GM10266 (cell line): ENCODE measurements at regions not wholly inside any gene's neighbourhood (a gene's known extent, or its start where the extent isn't known, plus 50 kb on each side); places are given as distances from the start of the nearest gene placed in this dataset.
"Not testable (repeated sequence)": the region's sequence is repeated elsewhere in the genome, so short reads cannot be mapped to it uniquely, and the experiment has no call there.

Experiments used
- DNase-seq: peaks from one replicate; pipeline ENCODE4 v3.0.0; 2012; ENCODE audit errors: extremely low spot score
- CTCF ChIP-seq: IDR thresholded peaks from 2 replicates; pipeline ENCODE4 v1.5.1; 2012; ENCODE audit warnings: mild to moderate bottlenecking, low read depth; ENCODE audit not compliant: control insufficient read depth, insufficient read depth; ENCODE audit errors: missing control alignments

GRCh38 chr6:65988006-65988405, 281.0 kb upstream of the EYS start:
- TF ChIP-seq CTCF = no peak
- DNase-seq = no peak

GRCh38 chr6:65984089-65984488, 277.1 kb upstream of the EYS start:
- DNase-seq = no peak

GRCh38 chr6:65979120-65979519, 272.1 kb upstream of the EYS start:
- no peak for TF ChIP-seq CTCF
- DNase-seq = no peak

More at GRCh38 chr6:65984089-65984488, 277.1 kb upstream of the EYS start:
- no peak for TF ChIP-seq CTCF

GRCh38 chr6:65971252-65971651, 264.2 kb upstream of the EYS start:
- DNase-seq = not testable (repeated sequence)

GRCh38 chr6:65964261-65964660, 257.2 kb upstream of the EYS start:
- no peak for DNase-seq

GRCh38 chr6:65955034-65955433, 248.0 kb upstream of the EYS start:
- DNase-seq = no peak
- TF ChIP-seq CTCF = no peak

More at GRCh38 chr6:65964261-65964660, 257.2 kb upstream of the EYS start:
- no peak for TF ChIP-seq CTCF

- TF ChIP-seq CTCF = no peak
- DNase-seq = no peak
These were observed 241.0 kb upstream of the EYS start for GRCh38 chr6:65948062-65948461.

GRCh38 chr6:65943548-65943947, 236.5 kb upstream of the EYS start:
- no peak for TF ChIP-seq CTCF
- DNase-seq = no peak
